ENCODE measurements at regions not wholly inside any gene's neighbourhood (a gene's known extent, or its start where the extent isn't known, plus 50 kb on each side); places are given as distances from the start of the nearest gene placed in this dataset.

- TF ChIP-seq, protein P1, sequence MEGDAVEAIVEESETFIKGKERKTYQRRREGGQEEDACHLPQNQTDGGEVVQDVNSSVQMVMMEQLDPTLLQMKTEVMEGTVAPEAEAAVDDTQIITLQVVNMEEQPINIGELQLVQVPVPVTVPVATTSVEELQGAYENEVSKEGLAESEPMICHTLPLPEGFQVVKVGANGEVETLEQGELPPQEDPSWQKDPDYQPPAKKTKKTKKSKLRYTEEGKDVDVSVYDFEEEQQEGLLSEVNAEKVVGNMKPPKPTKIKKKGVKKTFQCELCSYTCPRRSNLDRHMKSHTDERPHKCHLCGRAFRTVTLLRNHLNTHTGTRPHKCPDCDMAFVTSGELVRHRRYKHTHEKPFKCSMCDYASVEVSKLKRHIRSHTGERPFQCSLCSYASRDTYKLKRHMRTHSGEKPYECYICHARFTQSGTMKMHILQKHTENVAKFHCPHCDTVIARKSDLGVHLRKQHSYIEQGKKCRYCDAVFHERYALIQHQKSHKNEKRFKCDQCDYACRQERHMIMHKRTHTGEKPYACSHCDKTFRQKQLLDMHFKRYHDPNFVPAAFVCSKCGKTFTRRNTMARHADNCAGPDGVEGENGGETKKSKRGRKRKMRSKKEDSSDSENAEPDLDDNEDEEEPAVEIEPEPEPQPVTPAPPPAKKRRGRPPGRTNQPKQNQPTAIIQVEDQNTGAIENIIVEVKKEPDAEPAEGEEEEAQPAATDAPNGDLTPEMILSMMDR (IDR thresholded peaks at IDR 0.05) = no peak
Measured at GRCh38 chr14:52202151-52202550, 65.3 kb upstream of the PTGDR start.

GRCh38 chr14:52190337-52190931 lies 77.1 kb upstream of the PTGDR start:
- TF ChIP-seq, protein P1 (IDR thresholded peaks at IDR 0.05) = no peak

GRCh38 chr14:52189325-52189724 lies 78.2 kb upstream of the PTGDR start:
- TF ChIP-seq, protein P1 (IDR thresholded peaks at IDR 0.05) = no peak

GRCh38 chr14:52188381-52188780 lies 79.1 kb upstream of the PTGDR start:
- TF ChIP-seq, protein P1 (IDR thresholded peaks at IDR 0.05) = no peak

GRCh38 chr14:52185178-52185577 lies 82.3 kb upstream of the PTGDR start:
- TF ChIP-seq, protein P1 (IDR thresholded peaks at IDR 0.05) = no peak

DNA sequence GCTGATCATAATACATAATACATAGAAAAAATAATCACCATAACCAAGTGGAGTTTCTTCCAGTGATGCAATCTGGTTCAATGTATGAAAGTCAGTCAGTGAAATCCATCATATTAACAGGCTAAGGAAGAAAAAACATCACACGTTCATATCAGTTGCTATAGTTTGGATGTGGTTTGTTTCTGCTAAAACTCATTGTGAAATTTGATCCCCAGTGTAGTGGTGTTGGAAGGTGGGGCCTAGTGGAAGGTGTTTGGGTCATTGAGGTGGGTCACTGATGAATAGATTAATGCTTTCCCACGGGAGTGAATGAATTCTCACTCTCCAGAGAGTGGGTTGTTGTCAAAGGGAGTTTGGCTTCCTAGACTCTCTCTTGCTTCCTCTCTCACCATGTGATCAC lies 84.6 kb upstream of the PTGDR start:
- TF ChIP-seq, protein P1 (IDR thresholded peaks at IDR 0.05) = no peak

GRCh38 chr14:52179141-52179790 lies 88.2 kb upstream of the PTGDR start:
- TF ChIP-seq, protein P1 (IDR thresholded peaks at IDR 0.05) = no peak
